Esophagus muscularis mucosa (tissue), 4 donors: ENCODE measurements at regions not wholly inside any gene's neighbourhood (a gene's known extent, or its start where the extent isn't known, plus 50 kb on each side); places are given as distances from the start of the nearest gene placed in this dataset.

Experiments used
- DNase-seq: peaks from one replicate; pipeline ENCODE4 v3.0.0-alpha.2; 2017; ENCODE audit errors: extremely low spot score
- H3K27ac ChIP-seq, 4 donors: fragments of 200-600 bp; sonication (generic); replicated peaks in 1 of 4; 1 replicate in 3 of 4; 2 replicates in 1 of 4; pipeline ENCODE4 v1.5.1; 2016 to 2019; ENCODE audit warnings: mild to moderate bottlenecking in 1 of 4
- H3K27me3 ChIP-seq, 4 donors: fragments of 200-600 bp; sonication (generic); one replicate each; pipeline versions ENCODE4 v1.5.1 to v1.6.0; 2016 to 2019
- H3K36me3 ChIP-seq, 4 donors: fragments of 200-600 bp; sonication (generic); one replicate each; pipeline ENCODE4 v1.5.1; 2016 to 2019
- H3K4me1 ChIP-seq, 4 donors: fragments of 200-600 bp; sonication (generic); one replicate each; pipeline ENCODE4 v1.5.1; 2016 to 2019
- H3K4me3 ChIP-seq, 4 donors: fragments of 200-600 bp; sonication (generic); 1 replicate in 2 of 4; 2 replicates in 2 of 4; pipeline ENCODE4 v1.5.1; 2016 to 2019; ENCODE audit warnings: mild to moderate bottlenecking in 4 of 4, moderate library complexity in 1 of 4
- H3K9me3 ChIP-seq, 4 donors: fragments of 200-600 bp; sonication (generic); 1 replicate in 3 of 4; 2 replicates in 1 of 4; pipeline ENCODE4 v1.5.1; 2016 to 2019
- EP300 ChIP-seq: sonication (generic); formaldehyde crosslinking; IDR thresholded peaks from one replicate; pipeline ENCODE4 v1.6.1; 2017; ENCODE audit warnings: antibody characterized with exemption
- POLR2A ChIP-seq: fragments of 450-650 bp; IDR thresholded peaks from one replicate; pipeline ENCODE4 v1.6.1; 2017; ENCODE audit warnings: antibody characterized with exemption, moderate library complexity, mild to moderate bottlenecking, low read depth
- POLR2AphosphoS5 ChIP-seq, 2 donors: sonication (generic); formaldehyde crosslinking; IDR thresholded peaks; one replicate each; pipeline ENCODE4 v1.6.1; 2017; ENCODE audit warnings: antibody characterized with exemption in 2 of 2
- WGBS: methylation state at CpG from one replicate; pipeline ENCODE4 v1.1.5; 2018; 5-methylcytosine and 5-hydroxymethylcytosine counted together
- intact Hi-C: fragments of 100-400 bp; cut with DNase I; formaldehyde crosslinking; loops from one replicate; pipeline ENCODE4 v1.15.1; 2023
- TF ChIP-seq, protein P1 (sequence below), 3 experiments: fragments of 200-600 bp in 2 of 3; fragments of 450-650 bp in 1 of 3; sonication (generic) in 2 of 3; IDR thresholded peaks; one replicate each; pipeline ENCODE4 v1.5.1; 2017 to 2019; ENCODE audit warnings: antibody characterized with exemption in 3 of 3, mild to moderate bottlenecking in 2 of 3, moderate library complexity in 1 of 3

DNA sequence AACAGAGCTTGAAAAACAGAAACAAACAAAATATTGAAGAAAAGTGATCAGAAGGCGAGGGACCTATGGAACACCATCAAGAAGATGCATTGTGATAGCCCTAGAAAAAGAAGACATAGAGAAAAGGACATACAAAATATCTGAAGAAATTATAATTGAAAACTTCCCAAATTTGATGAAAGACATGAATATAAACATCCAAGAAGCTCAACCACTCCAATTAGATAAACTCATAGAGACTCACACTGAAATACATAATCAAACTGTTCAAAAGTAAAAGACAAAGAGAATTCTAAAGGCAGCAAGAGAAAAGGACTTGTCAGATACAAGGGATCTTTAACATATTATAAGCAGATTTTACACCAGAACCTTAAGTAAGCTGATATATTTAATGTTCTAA, 869.8 kb downstream of the PCDH18 start:
- H3K27me3 ChIP-seq, result no peaks in the 10 kb centered on the region
- H3K9me3 ChIP-seq, result peaks cover 0 to 15% (median 4%) of the 10 kb centered on the region in 4 donors
- no peak overlapping the region for H3K27ac ChIP-seq
- 81% methylated on average over 1 of the region's 1 CpG for WGBS
- no peak for DNase-seq
- no peaks in the 10 kb centered on the region for H3K36me3 ChIP-seq
- H3K4me3 ChIP-seq, result no peak overlapping the region
- H3K4me1 ChIP-seq, result no peaks in the 10 kb centered on the region
- TF ChIP-seq, protein P1, sequence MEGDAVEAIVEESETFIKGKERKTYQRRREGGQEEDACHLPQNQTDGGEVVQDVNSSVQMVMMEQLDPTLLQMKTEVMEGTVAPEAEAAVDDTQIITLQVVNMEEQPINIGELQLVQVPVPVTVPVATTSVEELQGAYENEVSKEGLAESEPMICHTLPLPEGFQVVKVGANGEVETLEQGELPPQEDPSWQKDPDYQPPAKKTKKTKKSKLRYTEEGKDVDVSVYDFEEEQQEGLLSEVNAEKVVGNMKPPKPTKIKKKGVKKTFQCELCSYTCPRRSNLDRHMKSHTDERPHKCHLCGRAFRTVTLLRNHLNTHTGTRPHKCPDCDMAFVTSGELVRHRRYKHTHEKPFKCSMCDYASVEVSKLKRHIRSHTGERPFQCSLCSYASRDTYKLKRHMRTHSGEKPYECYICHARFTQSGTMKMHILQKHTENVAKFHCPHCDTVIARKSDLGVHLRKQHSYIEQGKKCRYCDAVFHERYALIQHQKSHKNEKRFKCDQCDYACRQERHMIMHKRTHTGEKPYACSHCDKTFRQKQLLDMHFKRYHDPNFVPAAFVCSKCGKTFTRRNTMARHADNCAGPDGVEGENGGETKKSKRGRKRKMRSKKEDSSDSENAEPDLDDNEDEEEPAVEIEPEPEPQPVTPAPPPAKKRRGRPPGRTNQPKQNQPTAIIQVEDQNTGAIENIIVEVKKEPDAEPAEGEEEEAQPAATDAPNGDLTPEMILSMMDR (IDR thresholded peaks at IDR 0.05), result no peak
- TF ChIP-seq EP300, result no peak
- no peak for TF ChIP-seq POLR2AphosphoS5 (IDR thresholded peaks at IDR 0.05)
- TF ChIP-seq POLR2A, result no peak
- intact Hi-C loops, result no loop called here

DNA sequence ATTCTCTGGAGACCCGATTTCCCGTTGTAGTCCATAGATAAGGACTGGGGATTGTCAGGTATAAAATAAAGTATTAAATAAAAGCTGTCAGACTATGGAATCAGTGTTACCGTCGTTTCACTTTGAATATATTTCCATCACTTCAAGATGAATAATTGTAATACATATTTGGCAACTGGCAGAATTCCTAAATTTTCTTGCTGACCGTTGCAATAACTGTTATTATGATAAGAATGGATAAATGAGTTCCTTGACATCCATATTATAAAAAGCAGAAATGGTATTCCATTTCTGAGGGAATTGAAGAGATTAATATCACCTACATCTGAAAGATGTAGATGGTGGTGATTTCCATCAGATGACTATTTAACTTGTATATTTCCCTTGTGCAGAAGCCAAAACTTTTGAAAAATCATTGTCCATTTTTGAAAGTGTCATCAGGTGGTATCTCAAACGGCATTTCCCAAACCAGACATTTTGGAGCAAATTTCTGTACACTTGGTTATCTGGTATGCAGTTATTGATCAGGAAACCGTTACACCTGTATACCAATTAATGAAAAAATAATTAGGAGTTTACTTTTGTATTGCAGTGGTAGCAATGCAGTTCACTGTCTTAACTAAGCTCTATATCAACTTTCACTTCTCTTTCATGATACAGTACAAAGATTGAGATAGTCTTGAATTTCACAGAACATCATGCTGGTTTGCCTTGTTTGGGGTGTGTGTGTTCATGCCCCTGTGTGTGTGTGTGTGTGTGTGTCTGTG, 878.5 kb downstream of the PCDH18 start:
- no peak overlapping the region for H3K4me3 ChIP-seq
- H3K4me1 ChIP-seq, result no peaks in the 10 kb centered on the region
- TF ChIP-seq, protein P1 (IDR thresholded peaks at IDR 0.05), result no peak
- no peak for TF ChIP-seq POLR2AphosphoS5 (IDR thresholded peaks at IDR 0.05)
- no peak for TF ChIP-seq EP300
- TF ChIP-seq POLR2A, result no peak
- H3K27me3 ChIP-seq, result no peaks in the 10 kb centered on the region
- intact Hi-C loops, result no loop called here
- no peaks in the 10 kb centered on the region for H3K9me3 ChIP-seq
- no peak overlapping the region for H3K27ac ChIP-seq
- H3K36me3 ChIP-seq, result no peaks in the 10 kb centered on the region
- DNase-seq, result no peak
- 73% methylated on average over 7 of the region's 7 CpGs for WGBS

DNA sequence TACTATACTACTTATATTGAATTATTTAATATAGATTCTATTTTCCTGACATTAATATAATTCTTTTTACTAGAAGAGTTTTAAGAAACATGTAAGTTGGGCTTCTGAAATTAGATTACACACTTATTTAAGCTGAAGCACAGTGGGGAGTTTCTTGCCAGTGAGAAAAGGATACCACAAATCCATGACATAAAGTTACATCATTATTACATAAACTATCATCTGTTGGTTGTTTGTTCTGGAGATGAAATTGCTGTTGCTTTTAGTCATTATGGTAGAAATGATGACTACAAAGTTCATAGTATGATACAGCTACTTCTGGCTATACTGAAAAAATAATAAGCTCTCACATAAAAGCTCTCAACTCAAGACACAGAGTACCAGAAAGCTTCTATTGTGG, 880.4 kb downstream of the PCDH18 start:
- Histone ChIP-seq H3K9me3 (no peaks in the 10 kb centered on the region), H3K27me3 (no peaks in the 10 kb centered on the region), H3K4me3 (no peak overlapping the region), H3K27ac (no peak overlapping the region), H3K4me1 (no peaks in the 10 kb centered on the region), H3K36me3 (no peaks in the 10 kb centered on the region)
- intact Hi-C loops, result no loop called here
- DNase-seq, result no peak
- no peak for TF ChIP-seq POLR2AphosphoS5 (IDR thresholded peaks at IDR 0.05)
- TF ChIP-seq, protein P1 (IDR thresholded peaks at IDR 0.05), result no peak
- no peak for TF ChIP-seq EP300
- no peak for TF ChIP-seq POLR2A

DNA sequence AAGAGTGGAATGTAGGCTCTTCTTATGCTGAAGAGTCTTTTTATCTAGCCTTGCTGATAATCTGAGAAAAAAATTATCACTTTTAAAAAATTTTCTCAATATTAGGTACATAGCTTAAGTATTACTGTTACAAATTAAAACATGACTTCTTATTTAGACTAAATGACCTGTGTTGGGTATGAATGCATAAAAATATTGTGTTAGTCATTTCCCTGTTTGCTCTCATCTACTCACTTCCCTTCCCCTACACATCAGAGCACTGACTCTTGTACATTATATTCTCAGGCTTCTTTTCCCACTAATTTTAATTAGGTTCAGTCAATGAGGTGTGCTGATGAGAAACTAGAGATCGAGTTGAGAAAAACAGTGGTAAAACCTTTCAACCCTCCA, 881.0 kb downstream of the PCDH18 start:
- no peaks in the 10 kb centered on the region for H3K27me3 ChIP-seq
- 86% methylated on average over 1 of the region's 1 CpG for WGBS
- no peaks in the 10 kb centered on the region for H3K9me3 ChIP-seq
- intact Hi-C loops, result no loop called here
- DNase-seq, result no peak
- H3K4me3 ChIP-seq, result no peak overlapping the region
- no peaks in the 10 kb centered on the region for H3K4me1 ChIP-seq
- H3K27ac ChIP-seq, result no peak overlapping the region
- no peak for TF ChIP-seq EP300
- TF ChIP-seq, protein P1 (IDR thresholded peaks at IDR 0.05), result no peak
- TF ChIP-seq POLR2A, result no peak
- TF ChIP-seq POLR2AphosphoS5 (IDR thresholded peaks at IDR 0.05), result no peak
- H3K36me3 ChIP-seq, result no peaks in the 10 kb centered on the region
